ENCODE measurements at regions not wholly inside any gene's neighbourhood (a gene's known extent, or its start where the extent isn't known, plus 50 kb on each side); places are given as distances from the start of the nearest gene placed in this dataset.
"Not testable (repeated sequence)": the region's sequence is repeated elsewhere in the genome, so short reads cannot be mapped to it uniquely, and the experiment has no call there.

- no peak for DNase-seq (ENCODE audit: low spot score)
These were observed 740.7 kb upstream of the SLIT2 start for GRCh38 chr4:19510993-19511392.

DNA sequence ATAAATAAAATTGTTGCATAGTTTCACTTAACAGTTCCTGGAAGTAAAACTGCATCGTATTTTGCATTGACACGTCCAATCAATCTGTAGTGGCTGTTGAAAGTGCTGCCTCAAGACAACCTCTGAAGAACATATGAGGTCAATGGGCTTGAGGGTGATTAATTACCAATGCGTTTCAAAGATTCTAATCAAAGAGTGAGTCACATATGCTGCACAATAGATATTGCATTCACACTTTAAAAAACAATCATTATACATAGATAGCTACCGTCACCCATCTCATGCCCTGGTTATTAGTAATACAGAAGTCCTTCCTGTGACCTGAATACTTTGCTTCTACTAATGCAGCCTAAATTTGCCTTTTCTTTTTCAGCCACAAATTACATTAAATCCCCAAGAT lies 743.3 kb upstream of the SLIT2 start:
- DNase-seq (ENCODE audit: low spot score), result no peak

DNA sequence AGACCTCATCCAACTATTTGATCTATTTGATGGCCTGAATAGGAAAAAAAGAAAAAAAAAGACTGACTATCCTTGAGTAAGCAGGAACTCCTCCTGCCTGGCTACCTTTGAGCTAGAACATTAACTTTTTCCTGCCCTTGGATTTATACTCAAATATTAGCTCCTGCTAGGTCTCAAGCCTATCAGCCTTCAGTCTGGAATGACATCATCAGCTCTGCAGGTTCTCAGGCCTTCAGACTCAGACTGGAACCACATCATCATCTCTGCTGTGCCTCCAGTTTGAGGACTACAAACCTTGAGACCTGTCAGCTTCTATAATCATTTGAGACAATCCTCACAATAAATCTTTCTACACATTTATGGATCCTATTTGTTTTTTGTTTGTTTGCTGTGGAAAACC lies 754.0 kb upstream of the SLIT2 start:
- DNase-seq (ENCODE audit: low spot score), result no peak

GRCh38 chr4:19496756-19497155 lies 754.9 kb upstream of the SLIT2 start:
- no peak for DNase-seq (ENCODE audit: low spot score)

- no peak for DNase-seq (ENCODE audit: low spot score)
These were observed 756.7 kb upstream of the SLIT2 start for GRCh38 chr4:19494961-19495360.

- no peak for DNase-seq (ENCODE audit: low spot score)
These were observed 759.1 kb upstream of the SLIT2 start for GRCh38 chr4:19492606-19493005.

- no peak for DNase-seq (ENCODE audit: low spot score)
These were observed 765.3 kb upstream of the SLIT2 start for GRCh38 chr4:19486400-19486799.

GRCh38 chr4:19478791-19479190 lies 772.9 kb upstream of the SLIT2 start:
- DNase-seq (ENCODE audit: low spot score), result no peak

- DNase-seq (ENCODE audit: low spot score), result no peak
These were observed 778.1 kb upstream of the SLIT2 start for GRCh38 chr4:19473569-19473968.

- no peak for DNase-seq (ENCODE audit: low spot score)
These were observed 779.0 kb upstream of the SLIT2 start for GRCh38 chr4:19472666-19473065.

DNA sequence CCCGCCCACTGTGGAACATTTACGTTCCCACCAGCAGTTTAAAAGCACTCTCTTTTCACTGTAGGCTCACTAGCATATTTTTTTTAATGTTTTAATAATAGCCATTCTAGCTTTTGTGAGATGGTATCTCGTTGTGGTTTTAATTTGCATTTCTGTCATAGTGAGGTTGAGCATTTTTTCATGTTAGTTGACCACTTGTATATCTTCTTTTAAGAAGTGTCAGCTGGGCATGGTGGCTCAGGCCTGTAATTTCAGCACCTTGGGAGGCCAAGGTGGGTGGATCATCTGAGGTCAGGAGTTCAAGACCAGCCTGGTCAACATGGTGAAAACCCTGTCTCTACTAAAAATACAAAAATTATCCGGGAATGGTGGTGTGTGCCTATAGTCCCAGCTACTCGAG lies 781.7 kb upstream of the SLIT2 start:
- DNase-seq (ENCODE audit: low spot score), result not testable (repeated sequence)

GRCh38 chr4:19462117-19462516 lies 789.6 kb upstream of the SLIT2 start:
- DNase-seq (ENCODE audit: low spot score), result no peak

DNA sequence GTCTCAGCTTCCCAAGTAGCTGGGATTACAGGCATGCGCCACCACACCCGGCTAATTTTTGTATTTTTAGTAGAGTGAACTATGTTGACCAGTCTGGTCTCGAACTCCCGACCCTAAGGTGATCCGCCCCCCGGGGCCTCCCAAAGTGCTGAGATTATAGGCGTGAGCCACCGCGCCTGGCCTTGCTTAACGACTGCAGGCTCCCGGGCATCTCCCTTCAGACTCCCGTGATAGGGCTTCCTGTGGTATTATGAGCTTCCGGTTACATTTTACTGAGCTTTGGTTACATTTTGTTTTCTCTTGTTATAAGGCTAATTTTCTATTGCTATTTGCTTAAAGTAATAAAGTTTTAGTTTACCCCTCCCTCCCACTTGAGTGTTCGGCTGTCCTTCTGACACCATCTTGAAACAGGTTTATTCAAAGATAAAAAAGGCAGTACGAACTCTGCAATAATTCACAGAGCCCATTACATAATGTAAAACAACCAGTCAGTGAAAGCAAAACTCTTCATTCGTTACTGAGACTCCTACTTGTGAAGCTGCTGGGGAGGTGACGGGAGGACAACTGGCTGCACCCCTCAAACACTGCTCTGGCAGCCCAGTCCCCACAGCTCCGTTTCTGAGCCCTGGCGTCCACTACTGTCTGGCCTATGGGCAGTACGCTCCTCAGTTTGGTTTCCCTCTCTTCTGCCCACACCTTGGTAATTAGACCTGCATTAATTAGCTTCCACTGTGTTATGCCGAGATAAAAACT lies 795.7 kb upstream of the SLIT2 start:
- DNase-seq (ENCODE audit: low spot score), result peak; percentile 39

GRCh38 chr4:19455196-19455595 lies 796.5 kb upstream of the SLIT2 start:
- DNase-seq (ENCODE audit: low spot score), result peak; percentile 20

- no peak for DNase-seq (ENCODE audit: low spot score)
These were observed 813.5 kb upstream of the SLIT2 start for GRCh38 chr4:19438233-19438632.

- no peak for DNase-seq (ENCODE audit: low spot score)
These were observed 814.7 kb upstream of the SLIT2 start for GRCh38 chr4:19437008-19437407.

GRCh38 chr4:19429684-19430083 lies 822.0 kb upstream of the SLIT2 start:
- no peak for DNase-seq (ENCODE audit: low spot score)

DNA sequence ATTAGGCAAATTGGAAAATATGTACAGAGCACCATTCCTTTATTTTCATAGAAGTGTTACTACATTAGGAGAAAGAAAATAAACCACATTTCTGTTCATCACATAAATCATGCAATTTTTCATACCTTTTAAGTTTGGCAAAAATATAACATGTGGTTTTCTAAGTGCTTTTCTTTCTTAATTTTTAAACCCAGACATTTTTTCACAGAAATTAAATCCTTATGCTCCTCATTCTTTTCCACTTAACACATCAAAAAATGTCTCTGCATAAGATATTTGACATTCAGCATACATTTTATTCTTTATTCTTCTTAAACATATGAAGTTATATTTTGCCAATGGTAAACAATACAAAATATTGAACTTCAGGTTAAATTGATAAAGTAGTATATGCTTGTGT lies 826.6 kb upstream of the SLIT2 start:
- DNase-seq (ENCODE audit: low spot score), result no peak

- no peak for DNase-seq (ENCODE audit: low spot score)
These were observed 834.4 kb upstream of the SLIT2 start for GRCh38 chr4:19417256-19417655.

DNA sequence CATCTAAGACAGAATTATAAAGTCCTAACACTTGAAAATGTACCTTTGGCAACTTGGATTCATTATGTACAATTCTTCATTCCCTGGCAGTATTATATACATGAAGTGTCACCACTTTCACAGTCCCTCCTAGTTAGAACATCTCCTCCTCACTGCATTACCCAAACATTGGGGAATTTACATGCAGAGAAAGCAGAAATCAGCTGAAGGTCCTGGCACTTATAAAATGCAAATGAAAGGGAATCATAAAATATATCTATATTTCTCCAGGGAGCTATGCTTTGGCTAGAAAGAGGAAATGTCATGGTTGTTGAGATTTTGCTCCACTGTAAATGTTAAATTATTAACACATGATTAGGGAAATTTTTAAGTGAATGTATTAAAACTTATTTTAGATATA lies 835.6 kb upstream of the SLIT2 start:
- DNase-seq (ENCODE audit: low spot score), result no peak

DNA sequence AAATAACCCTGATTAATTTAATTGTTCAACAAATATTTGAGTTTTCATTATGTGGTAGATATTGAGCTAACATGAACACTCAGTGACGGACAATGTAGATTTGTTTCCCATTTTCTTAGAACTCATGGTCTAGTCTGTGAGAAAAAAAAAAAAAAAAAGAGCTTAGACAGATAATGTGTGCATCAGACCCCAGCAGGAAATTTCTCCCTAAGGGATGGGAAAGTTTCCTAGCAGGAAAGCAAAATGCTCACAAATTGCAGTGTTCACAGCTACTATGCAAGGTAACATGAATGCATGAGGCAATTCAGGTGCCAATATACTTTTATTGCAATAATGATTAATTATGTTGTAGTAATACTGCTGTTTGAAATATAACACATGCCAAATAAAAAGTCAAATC lies 843.2 kb upstream of the SLIT2 start:
- DNase-seq (ENCODE audit: low spot score), result no peak

GRCh38 chr4:19406789-19407188 lies 844.9 kb upstream of the SLIT2 start:
- no peak for DNase-seq (ENCODE audit: low spot score)

- DNase-seq (ENCODE audit: low spot score), result no peak
These were observed 847.8 kb upstream of the SLIT2 start for GRCh38 chr4:19403786-19404370.

- DNase-seq (ENCODE audit: low spot score), result no peak
These were observed 849.1 kb upstream of the SLIT2 start for GRCh38 chr4:19402581-19403065.

Measured in HuH-7.5 (cell line).